MM.1S (cell line): ENCODE measurements at regions not wholly inside any gene's neighbourhood (a gene's known extent, or its start where the extent isn't known, plus 50 kb on each side); places are given as distances from the start of the nearest gene placed in this dataset.
"Not testable (repeated sequence)": the region's sequence is repeated elsewhere in the genome, so short reads cannot be mapped to it uniquely, and the experiment has no call there.

ENCODE experiments used
- CTCF ChIP-seq: fragments of 300-600 bp; sonication (generic); IDR thresholded peaks from 2 replicates; pipeline ENCODE4 v1.5.1; 2016; ENCODE audit warnings: antibody characterized with exemption, low read length, mixed read lengths
- EZH2 ChIP-seq: fragments of 300-600 bp; sonication (generic); optimal IDR thresholded peaks from 2 replicates; pipeline ENCODE3; 2017; ENCODE audit warnings: low read depth, mild to moderate bottlenecking, antibody characterized with exemption, low read length, mixed read lengths
- EZH2phosphoT487 ChIP-seq: fragments of 300-600 bp; sonication (generic); IDR thresholded peaks from 2 replicates; pipeline ENCODE4 v1.6.1; 2018; ENCODE audit warnings: antibody characterized with exemption, low read length

DNA sequence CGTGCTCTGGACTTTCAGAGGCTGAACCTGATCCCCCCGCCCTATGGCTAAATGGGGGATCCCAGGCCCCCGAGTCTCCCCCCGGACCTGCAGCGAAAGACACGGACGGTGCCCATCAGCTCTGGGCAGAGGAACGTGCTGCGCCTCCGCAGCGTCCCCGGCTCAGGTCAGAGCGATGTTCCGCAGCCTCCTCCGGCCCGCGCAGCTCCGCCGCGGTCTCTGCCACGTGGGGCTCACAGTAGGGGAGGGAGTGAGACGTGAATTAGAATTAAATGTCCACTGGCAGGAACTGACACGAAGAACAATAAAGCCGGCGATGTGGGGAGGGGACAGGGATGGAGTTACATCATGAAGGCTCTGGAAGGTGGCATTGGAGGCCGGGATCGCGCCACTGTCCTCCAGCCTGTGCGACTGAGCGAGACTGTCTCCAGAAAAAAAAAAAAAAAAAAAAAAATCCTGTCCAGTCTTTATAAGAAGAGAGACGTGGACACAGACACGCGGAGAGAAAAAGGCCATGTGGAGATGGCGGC, 4053.0 kb upstream of the TPTE start:
- not testable (repeated sequence) for TF ChIP-seq CTCF, EZH2, EZH2phosphoT487
